CD4-positive, alpha-beta T cell treated with Interleukin-4 for 4 hours (primary cell): ENCODE measurements at regions not wholly inside any gene's neighbourhood (a gene's known extent, or its start where the extent isn't known, plus 50 kb on each side); places are given as distances from the start of the nearest gene placed in this dataset.
"Not testable (repeated sequence)": the region's sequence is repeated elsewhere in the genome, so short reads cannot be mapped to it uniquely, and the experiment has no call there.

Experiments
- DNase-seq: peaks from one replicate; pipeline ENCODE4 v3.0.0-alpha.2; 2020

GRCh38 chr16:52308051-52308450 lies 238.9 kb downstream of the TOX3 start:
- DNase-seq: no peak

- no peak for DNase-seq
Observed at GRCh38 chr16:52301026-52301425, 245.9 kb downstream of the TOX3 start.

GRCh38 chr16:52298769-52299168 lies 248.2 kb downstream of the TOX3 start:
- DNase-seq: no peak

GRCh38 chr16:52296706-52297315 lies 250.1 kb downstream of the TOX3 start:
- DNase-seq: not testable (repeated sequence)

GRCh38 chr16:52296076-52296475 lies 250.9 kb downstream of the TOX3 start:
- no peak for DNase-seq

GRCh38 chr16:52294660-52295059 lies 252.3 kb downstream of the TOX3 start:
- no peak for DNase-seq

- DNase-seq: no peak
Observed at GRCh38 chr16:52293204-52293603, 253.7 kb downstream of the TOX3 start.

GRCh38 chr16:52283584-52284375 lies 263.2 kb downstream of the TOX3 start:
- DNase-seq: no peak

GRCh38 chr16:52283018-52283417 lies 263.9 kb downstream of the TOX3 start:
- DNase-seq: no peak

- DNase-seq: no peak
Observed at GRCh38 chr16:52280086-52280485, 266.9 kb downstream of the TOX3 start.

GRCh38 chr16:52271088-52271750 lies 275.7 kb downstream of the TOX3 start:
- no peak for DNase-seq

- DNase-seq: no peak
Observed at GRCh38 chr16:52265446-52265861, 281.5 kb downstream of the TOX3 start.

GRCh38 chr16:52257534-52257933 lies 289.4 kb downstream of the TOX3 start:
- DNase-seq: no peak

- DNase-seq: no peak
Observed at GRCh38 chr16:52256310-52257078, 290.4 kb downstream of the TOX3 start.

- DNase-seq: no peak
Observed at GRCh38 chr16:52254746-52255145, 292.2 kb downstream of the TOX3 start.

- no peak for DNase-seq
Observed at GRCh38 chr16:52252680-52253079, 294.3 kb downstream of the TOX3 start.

- DNase-seq: no peak
Observed at GRCh38 chr16:52251495-52251894, 295.4 kb downstream of the TOX3 start.

- no peak for DNase-seq
Observed at GRCh38 chr16:52247737-52248136, 299.2 kb downstream of the TOX3 start.

- no peak for DNase-seq
Observed at GRCh38 chr16:52238710-52239109, 308.2 kb downstream of the TOX3 start.

- no peak for DNase-seq
Observed at GRCh38 chr16:52237823-52238222, 309.1 kb downstream of the TOX3 start.

- DNase-seq: no peak
Observed at GRCh38 chr16:52235186-52235585, 311.8 kb downstream of the TOX3 start.

GRCh38 chr16:52234626-52235025 lies 312.3 kb downstream of the TOX3 start:
- DNase-seq: no peak

GRCh38 chr16:52229471-52229870 lies 317.5 kb downstream of the TOX3 start:
- no peak for DNase-seq
